Suprapubic skin (tissue), 4 donors: ENCODE measurements at regions not wholly inside any gene's neighbourhood (a gene's known extent, or its start where the extent isn't known, plus 50 kb on each side); places are given as distances from the start of the nearest gene placed in this dataset.

Experiments used
- DNase-seq, 2 donors: peaks; one replicate each; pipeline ENCODE4 v3.0.0-alpha.2; 2019; ENCODE audit warnings: low spot score in 2 of 2
- H3K27ac ChIP-seq: fragments of 200-600 bp; sonication (generic); one replicate; pipeline ENCODE4 v1.5.1; 2019
- H3K27me3 ChIP-seq: fragments of 200-600 bp; sonication (generic); one replicate; pipeline ENCODE4 v1.5.1; 2019
- H3K36me3 ChIP-seq: fragments of 200-600 bp; sonication (generic); one replicate; pipeline ENCODE4 v1.5.1; 2019
- H3K4me1 ChIP-seq: fragments of 200-600 bp; sonication (generic); one replicate; pipeline ENCODE4 v1.5.1; 2019
- H3K4me3 ChIP-seq: fragments of 200-600 bp; sonication (generic); one replicate; pipeline ENCODE4 v1.5.1; 2019; ENCODE audit warnings: mild to moderate bottlenecking
- H3K9me3 ChIP-seq: fragments of 200-600 bp; sonication (generic); one replicate; pipeline ENCODE4 v1.5.1; 2019
- CTCF ChIP-seq, 2 donors: fragments of 200-600 bp in 1 of 2; fragments of 450-650 bp in 1 of 2; sonication (generic) in 1 of 2; IDR thresholded peaks; one replicate each; pipeline ENCODE4 v1.5.1; 2016 to 2019; ENCODE audit warnings: antibody characterized with exemption in 2 of 2, mild to moderate bottlenecking in 1 of 2, moderate library complexity in 1 of 2
- EP300 ChIP-seq: sonication (generic); formaldehyde crosslinking; IDR thresholded peaks from one replicate; pipeline ENCODE4 v1.6.1; 2017; ENCODE audit warnings: antibody characterized with exemption
- POLR2A ChIP-seq, 2 donors: fragments of 450-650 bp; IDR thresholded peaks; one replicate each; pipeline ENCODE4 v1.6.1; 2017; ENCODE audit warnings: antibody characterized with exemption in 2 of 2, mild to moderate bottlenecking in 2 of 2, moderate library complexity in 2 of 2
- POLR2AphosphoS5 ChIP-seq, 3 donors: sonication (generic); formaldehyde crosslinking; IDR thresholded peaks; one replicate each; pipeline ENCODE4 v1.6.1; 2017; ENCODE audit warnings: antibody characterized with exemption in 3 of 3
- WGBS: methylation state at CpG from one replicate; pipeline ENCODE4 v1.1.5; 2018; 5-methylcytosine and 5-hydroxymethylcytosine counted together

DNA sequence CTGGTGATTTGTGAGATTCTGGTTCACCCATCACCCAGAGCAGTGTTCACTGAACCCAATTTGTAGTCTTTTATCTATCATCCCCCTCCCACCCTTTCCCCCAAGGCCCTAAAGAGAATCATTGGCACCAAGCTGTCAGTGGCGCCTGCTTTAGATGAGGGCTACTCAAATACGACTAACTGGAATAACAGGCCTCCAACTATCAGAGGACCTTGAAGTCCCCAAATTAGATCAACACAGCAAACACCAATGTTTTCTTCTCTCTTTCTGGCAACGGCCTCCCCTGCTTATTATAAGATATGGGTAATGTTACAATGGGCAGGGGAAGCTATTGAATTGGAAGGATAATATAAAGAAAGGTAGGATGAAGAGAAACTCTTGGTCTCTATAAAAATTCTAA is 232.3 kb downstream of the SCG2 start:
- H3K27ac ChIP-seq: no peak overlapping the region
- no peaks in the 10 kb centered on the region for H3K36me3 ChIP-seq
- no peaks in the 10 kb centered on the region for H3K9me3 ChIP-seq
- 53% methylated on average over 3 of the region's 3 CpGs for WGBS
- no peak for DNase-seq
- H3K4me3 ChIP-seq: no peak overlapping the region
- H3K27me3 ChIP-seq: no peaks in the 10 kb centered on the region
- H3K4me1 ChIP-seq: no peaks in the 10 kb centered on the region
- TF ChIP-seq CTCF (IDR thresholded peaks at IDR 0.05) (no peak), EP300 (no peak), POLR2A (IDR thresholded peaks at IDR 0.05) (no peak), POLR2AphosphoS5 (IDR thresholded peaks at IDR 0.05) (no peak)

DNA sequence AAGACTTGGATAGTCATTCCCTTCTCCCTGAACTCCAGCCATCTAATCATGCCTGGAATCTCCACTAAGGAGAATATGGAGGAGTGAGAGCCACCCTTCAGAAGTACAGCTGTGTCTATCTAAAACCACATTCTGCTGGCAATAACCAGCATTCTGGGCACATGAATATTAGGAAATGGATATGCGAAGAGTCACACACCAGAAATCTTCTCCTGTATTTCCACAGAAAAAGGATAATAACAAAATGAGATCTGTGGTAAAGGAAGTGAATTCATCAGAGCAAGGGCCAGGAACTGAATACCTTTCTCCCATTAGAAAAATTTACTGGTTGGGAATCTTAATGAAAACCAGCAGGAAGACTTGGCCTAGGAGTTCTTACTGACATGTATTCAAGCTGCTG is 218.8 kb downstream of the SCG2 start:
- no peak for TF ChIP-seq CTCF (IDR thresholded peaks at IDR 0.05)
- no peak for TF ChIP-seq EP300

GRCh38 chr2:223386189-223386588 is 216.0 kb downstream of the SCG2 start:
- Histone ChIP-seq H3K27me3 (no peaks in the 10 kb centered on the region), H3K9me3 (no peaks in the 10 kb centered on the region), H3K4me1 (no peaks in the 10 kb centered on the region), H3K36me3 (no peaks in the 10 kb centered on the region), H3K4me3 (no peak overlapping the region), H3K27ac (no peak overlapping the region)
- DNase-seq: no peak
- TF ChIP-seq POLR2A (IDR thresholded peaks at IDR 0.05) (no peak), CTCF (IDR thresholded peaks at IDR 0.05) (no peak), EP300 (no peak), POLR2AphosphoS5 (IDR thresholded peaks at IDR 0.05) (no peak)

More for the DNA sequence above, 218.8 kb downstream of the SCG2 start:
- no peaks in the 10 kb centered on the region for H3K27me3 ChIP-seq
- no peaks in the 10 kb centered on the region for H3K9me3 ChIP-seq
- H3K4me3 ChIP-seq: no peak overlapping the region
- no peak for DNase-seq
- H3K27ac ChIP-seq: no peak overlapping the region
- H3K4me1 ChIP-seq: no peaks in the 10 kb centered on the region
- no peaks in the 10 kb centered on the region for H3K36me3 ChIP-seq
- 88% methylated on average over 1 of the region's 1 CpG for WGBS

DNA sequence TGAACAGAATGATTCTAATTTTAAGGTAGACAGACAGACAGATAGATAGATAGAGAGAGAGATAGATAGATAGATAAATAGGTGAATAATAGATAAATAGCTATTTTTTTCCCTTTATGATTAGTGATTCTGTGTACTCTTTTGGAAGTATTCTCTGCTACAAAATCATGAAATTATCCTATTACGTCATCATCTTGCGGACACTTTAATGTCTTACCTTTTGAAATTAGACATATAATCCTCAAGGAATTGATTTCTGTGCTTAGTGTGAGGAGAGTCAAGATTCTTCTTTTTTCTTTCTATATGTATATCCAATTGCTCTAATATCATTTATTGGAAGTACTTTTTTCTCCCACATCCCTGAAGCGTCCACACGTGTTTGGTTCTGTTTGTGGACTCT is 215.2 kb downstream of the SCG2 start:
- Histone ChIP-seq H3K27me3 (no peaks in the 10 kb centered on the region), H3K36me3 (no peaks in the 10 kb centered on the region), H3K4me1 (no peaks in the 10 kb centered on the region), H3K9me3 (no peaks in the 10 kb centered on the region), H3K27ac (no peak overlapping the region), H3K4me3 (no peak overlapping the region)
- TF ChIP-seq EP300 (no peak), POLR2AphosphoS5 (IDR thresholded peaks at IDR 0.05) (no peak), CTCF (IDR thresholded peaks at IDR 0.05) (no peak), POLR2A (IDR thresholded peaks at IDR 0.05) (no peak)
- DNase-seq: no peak
- 92% methylated on average over 4 of the region's 4 CpGs for WGBS

- 89% methylated on average over 5 of the region's 5 CpGs for whole genome bisulfite sequencing
- no peak for DNase-seq
These were observed 212.5 kb downstream of the SCG2 start for GRCh38 chr2:223389624-223390023.

More at GRCh38 chr2:223389624-223390023, 212.5 kb downstream of the SCG2 start:
- no peak overlapping the region for H3K4me3 ChIP-seq
- H3K4me1 ChIP-seq: no peaks in the 10 kb centered on the region
- no peak overlapping the region for H3K27ac ChIP-seq
- H3K36me3 ChIP-seq: no peaks in the 10 kb centered on the region
- no peak for TF ChIP-seq POLR2A (IDR thresholded peaks at IDR 0.05)
- no peak for TF ChIP-seq EP300
- no peak for TF ChIP-seq POLR2AphosphoS5 (IDR thresholded peaks at IDR 0.05)
- TF ChIP-seq CTCF (IDR thresholded peaks at IDR 0.05): no peak
- no peaks in the 10 kb centered on the region for H3K27me3 ChIP-seq
- no peaks in the 10 kb centered on the region for H3K9me3 ChIP-seq
